ENCODE measurements at regions not wholly inside any gene's neighbourhood (a gene's known extent, or its start where the extent isn't known, plus 50 kb on each side); places are given as distances from the start of the nearest gene placed in this dataset.
A peak's percentile ranks its signal among the peaks of the same experiment; 100 is the strongest.

DNA sequence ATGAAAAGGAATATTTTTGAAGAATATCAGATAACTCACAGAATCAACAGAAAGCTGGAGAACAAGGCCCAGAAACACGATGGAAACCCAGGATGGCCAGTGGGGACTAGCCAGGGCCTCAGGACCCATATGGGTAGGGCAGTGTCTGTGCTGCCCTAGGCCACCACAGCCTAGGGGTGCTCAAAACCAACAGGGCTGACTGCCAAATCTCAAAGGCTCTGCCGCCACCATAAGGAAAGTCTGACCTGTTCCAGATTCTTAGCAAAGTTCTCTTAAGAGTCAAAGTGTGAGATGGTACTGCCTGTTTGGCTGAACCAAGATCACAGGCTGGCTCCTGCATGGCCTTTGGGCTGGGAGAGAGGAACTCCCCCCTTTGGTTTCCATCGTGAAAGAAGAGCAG lies 164.7 kb upstream of the CTTNBP2NL start:
- no peak for DNase-seq

DNA sequence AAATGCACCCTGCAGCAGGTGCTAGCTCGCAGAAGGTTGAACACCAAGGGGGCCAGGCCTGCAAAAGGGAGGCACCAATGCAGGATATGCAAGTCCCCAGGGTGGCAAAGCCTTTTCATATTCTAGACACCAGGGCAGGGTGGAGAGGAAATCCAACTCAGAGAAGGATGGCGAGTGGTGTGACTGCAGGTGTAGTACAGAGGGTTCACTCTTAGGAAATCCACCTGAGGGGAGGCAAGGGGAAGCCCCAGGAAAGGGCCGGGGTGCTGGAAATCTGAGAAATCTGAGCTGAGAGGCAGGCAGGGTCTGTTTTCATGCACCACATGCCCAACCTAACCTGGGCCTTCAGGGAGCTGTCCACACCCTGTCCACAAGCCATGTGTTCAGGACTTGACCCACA lies 163.2 kb upstream of the CTTNBP2NL start:
- no peak for DNase-seq

DNA sequence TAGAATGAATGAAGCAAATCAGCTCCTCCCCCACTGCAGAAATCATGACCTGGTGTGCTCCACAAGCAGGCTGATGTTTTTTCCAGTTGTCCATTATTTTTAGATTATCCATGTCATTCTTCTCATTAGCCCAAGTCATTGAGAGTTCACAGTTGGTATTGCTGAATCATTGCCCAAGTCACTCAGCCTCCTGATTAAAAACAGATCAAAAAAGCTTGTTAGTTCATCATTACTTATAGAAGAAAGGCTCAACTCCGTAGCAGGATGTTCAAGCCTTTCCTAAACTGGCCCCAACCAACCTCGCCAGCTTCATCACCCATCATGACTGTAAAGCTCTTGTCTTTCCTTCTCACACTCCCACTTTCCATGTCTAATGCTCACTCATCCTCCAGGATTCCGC lies 161.3 kb upstream of the CTTNBP2NL start:
- DNase-seq: no peak

DNA sequence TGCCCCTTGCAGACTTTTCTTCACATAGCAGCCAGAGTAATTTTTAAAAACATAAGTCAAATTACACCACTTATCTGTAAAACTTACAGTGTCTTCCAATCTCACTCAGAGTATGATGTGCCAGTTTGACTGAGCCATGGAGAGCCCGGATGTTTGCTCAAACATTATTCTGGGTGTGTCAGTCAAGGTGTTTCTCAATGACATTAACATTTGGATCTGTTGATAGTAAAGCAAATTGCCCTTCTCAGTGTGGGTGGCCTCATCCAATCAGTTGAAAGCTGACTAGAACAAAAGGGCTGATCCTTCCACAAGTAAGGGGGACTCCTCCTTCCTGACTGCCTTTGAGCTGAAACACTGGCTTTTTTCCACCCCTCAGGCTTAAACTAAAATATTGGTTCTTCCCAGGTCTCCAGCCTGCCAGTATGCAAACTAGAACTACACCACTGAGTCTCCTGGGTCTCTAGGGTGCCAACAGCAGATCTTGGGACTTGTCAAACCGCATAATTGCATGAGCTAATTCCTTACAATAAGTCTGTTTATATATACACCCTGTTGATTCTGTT lies 157.9 kb upstream of the CTTNBP2NL start:
- DNase-seq: peak; percentile 7

DNA sequence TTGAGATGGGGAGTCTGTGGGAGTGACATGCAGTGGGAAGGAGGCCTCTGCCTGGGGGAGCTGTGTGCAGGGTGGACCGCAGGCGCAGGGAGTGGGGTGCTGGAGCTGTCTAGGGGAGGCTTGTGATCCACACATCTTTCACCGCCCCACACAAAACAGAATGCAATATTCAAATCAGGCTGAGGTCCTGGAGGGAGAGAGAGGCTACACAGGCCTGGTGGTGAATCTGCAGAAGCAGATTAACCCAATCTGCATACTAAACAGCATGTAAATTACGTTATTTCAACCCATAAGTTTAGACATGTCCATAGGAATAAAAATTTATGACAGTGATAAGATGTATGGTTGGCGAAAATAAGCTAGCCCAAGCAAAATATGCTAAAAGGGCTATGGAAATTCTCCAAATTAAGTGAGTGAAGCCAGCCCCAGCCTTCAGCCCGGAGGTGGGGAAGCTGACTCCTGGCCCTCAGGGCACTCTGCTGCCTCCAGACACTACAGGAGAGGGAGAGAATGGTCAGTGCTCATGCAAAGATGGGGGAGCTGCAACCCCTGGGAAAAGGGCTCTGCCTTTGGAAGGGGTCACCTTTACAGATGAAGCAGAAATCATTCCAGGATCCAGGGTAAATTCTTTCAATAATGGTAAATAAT lies 156.2 kb upstream of the CTTNBP2NL start:
- DNase-seq: no peak

DNA sequence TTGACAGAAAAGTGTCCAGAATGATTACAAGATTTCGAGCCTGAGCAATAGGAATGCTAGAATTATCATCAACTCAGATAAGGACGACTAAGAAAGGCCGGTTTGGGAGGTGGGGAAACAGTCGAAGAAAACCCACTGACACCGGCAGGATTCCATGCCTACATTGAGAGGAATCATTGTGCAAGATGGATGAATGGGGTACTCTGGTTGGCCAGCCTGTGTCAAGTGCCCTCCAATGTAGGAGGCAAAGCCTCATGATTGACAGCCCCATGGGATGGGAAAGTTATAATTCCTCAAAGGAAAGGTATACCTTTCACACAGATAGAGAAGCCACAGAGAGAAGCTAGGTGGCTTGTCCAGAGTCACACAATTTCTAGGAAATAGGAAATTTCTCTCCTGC lies 153.5 kb upstream of the CTTNBP2NL start:
- no peak for DNase-seq

DNA sequence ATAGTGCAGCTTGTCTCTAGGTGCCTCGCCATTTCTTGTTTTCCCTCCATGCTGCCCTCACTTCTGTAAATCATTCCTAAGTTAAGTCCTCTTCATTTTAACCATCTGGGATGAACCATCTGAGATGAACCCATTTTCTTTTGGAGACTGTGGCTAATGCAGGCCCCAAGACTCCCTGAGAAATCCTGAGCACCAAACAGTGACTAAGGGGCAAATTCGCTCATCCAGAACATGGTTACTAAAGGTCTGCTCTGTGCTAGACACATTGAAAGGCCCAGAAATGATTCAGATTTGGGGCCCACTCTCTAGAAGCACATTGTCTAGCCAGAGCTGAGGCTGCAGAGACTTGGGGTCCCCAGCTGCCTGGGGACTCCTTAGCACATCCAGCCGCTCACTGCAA lies 151.9 kb upstream of the CTTNBP2NL start:
- DNase-seq: no peak

DNA sequence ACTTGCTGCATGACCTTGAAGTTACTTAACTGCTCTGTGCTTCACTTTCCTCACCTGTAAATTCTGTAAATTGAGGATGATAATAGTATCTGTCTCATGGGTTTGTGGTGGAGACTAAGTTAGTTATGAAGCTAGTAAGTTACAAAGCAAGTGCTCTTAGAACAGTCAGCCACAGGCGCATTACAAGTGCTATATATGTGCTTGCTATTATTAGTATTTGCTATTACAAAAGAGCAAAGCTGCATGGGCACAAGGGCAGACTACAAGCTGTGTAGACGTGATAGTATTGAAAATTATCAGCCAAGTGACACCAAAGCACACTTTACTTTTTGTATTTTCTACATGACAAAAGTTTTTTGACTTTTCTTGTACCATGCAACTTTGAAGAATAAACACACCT lies 150.9 kb upstream of the CTTNBP2NL start:
- DNase-seq: no peak

DNA sequence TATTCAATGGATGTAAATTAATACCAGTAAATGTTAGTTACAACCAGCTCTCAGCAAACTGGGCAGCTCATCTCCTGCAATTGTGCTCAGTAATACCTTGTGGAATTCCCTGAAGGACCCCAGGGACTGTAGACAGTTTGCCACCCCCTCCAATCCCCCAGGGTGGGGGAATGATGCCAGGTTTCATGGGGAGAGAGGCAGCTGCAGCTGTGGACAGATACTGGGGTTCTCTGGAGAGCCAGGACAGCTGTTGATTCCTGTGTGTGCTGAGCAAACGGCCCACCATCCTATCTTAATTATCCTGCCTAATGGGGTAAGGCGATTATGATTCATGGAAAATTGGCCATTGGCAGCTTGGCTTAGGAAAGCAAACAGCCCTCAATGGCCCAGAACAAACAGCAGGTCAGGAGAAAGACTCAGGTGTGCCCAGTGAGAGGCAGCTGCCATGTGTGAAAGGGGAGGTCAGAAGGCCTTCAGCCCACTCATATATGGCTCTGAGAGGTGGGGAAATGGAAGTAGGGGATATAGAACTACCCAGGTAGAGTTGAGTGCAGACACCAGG lies 148.9 kb upstream of the CTTNBP2NL start:
- DNase-seq: peak; percentile 38

DNA sequence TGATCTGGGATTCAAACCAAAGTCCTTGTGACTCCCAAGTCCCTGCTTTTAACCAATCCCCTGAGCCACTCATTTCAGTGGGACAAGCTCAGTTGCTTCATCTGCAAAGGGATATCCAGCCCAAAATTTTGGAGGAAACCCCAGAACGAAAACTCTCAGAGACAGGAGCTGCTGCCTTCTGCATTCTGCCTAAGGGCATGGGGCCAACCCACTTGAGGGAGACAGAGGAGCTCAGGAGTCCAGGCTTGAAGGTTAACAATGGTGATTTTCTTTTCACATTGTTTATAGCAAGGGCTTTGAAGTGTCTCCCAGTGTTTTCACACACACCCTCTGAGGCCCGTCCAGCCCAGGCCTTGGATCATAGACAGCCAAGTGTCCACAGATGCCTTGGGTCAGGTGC lies 148.1 kb upstream of the CTTNBP2NL start:
- peak; percentile 63 for DNase-seq

DNA sequence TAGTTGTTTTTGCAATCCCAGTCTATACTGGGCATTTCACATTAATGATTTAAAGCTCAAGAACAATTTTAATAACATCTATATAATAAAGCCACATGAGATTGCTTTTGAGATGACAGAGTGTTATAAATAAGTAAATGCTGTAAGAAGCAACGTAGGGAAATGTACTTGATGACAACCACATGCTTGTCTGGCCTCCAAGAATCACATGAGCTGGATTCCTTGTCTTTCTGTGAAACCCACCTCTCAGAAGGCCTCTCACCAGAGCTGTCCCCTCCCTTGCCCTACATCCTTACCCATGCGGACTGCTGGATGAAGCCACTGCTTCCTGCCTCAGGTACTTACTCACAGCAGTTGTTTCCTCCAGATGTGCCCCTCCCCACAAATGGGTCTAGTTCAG lies 145.1 kb upstream of the CTTNBP2NL start:
- no peak for DNase-seq

DNA sequence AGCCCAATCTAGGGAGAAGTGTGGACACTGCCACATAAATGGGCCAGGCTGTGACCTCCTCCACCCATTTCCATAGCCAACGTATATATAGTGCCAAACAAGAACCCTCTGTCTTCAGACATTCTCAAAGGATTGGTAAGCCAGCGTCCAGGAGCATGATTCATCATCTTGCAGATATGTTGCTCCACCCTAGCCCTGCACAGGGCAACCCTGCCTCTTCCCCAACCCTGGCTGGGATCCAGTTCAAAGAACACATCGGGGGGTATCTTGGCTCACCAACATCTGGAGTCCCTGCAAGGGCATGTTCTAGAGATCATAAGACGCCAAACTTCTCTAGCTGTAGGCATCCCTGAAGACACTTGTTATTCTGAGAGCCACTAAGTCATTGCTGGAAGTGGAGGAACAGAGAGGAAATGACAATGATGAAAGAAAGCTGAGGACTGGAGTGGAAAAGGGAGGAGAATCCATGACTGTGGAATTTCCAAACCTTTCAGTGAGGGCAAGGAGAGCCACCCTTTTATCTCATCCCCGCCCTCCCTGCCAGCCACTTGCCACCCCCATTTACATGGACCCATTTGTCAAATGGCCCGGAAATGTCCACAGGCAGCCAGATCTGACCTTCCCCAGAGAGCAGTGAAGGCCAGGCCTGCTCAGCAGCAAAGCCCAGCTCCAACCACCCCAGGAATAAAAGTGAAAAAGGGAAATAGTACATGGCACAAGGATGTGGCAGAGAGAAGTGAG lies 144.1 kb upstream of the CTTNBP2NL start:
- no peak for DNase-seq

DNA sequence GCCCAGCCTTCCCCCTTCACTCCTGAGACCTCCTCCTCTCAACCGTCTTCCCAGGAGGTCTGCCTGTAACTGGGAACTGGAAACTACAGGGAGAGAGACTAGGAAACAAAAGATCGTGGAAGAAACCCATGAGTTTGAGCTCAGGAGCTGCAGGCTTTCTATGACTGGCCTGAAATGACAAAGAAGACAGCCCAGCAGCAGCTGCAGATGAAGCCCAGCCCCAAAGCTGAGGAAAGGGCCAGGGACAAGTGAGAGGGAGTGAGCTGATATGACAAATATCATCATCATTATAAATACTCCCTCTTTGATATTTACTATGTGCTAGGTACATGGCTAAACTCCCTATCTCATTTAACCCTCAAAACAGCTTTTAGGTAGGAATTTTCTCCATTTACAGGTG lies 142.6 kb upstream of the CTTNBP2NL start:
- DNase-seq: no peak

DNA sequence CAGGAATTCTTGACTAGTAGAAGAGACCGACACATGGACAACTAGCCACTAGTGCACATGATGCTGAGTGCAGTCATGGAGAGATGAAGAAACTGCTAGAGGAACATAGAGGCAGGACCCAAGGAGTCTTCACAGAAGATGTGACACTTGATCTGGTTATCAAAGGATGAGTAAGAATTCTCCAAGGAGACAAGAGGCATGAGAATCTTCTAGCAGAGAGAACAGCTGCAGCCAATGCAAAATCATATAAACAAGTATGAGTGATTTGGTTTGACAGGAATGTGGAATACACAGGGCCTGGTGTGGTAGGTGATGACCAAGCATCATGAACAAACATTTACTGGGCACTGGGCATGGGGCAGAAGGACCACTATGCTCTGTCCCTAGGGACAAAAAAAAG lies 140.9 kb upstream of the CTTNBP2NL start:
- DNase-seq: no peak

DNA sequence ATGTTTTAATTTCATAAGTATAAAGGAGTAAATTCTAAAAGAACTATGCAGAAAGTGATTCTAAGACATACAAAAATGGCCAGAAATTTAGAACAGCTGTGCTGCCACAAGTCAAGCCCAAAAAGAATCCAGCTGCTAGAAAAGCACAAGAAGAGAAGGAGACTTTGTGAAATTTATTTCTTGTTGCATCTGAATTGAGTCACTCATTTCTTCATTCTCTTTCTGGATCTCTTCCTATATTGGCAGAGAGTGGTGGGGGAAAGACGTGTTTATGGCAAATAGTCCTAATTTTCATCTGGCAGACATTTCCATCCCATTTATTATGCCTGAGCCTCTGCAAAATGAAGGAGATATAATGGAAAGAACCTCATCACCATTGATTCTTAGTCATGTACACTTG lies 139.6 kb upstream of the CTTNBP2NL start:
- no peak for DNase-seq

DNA sequence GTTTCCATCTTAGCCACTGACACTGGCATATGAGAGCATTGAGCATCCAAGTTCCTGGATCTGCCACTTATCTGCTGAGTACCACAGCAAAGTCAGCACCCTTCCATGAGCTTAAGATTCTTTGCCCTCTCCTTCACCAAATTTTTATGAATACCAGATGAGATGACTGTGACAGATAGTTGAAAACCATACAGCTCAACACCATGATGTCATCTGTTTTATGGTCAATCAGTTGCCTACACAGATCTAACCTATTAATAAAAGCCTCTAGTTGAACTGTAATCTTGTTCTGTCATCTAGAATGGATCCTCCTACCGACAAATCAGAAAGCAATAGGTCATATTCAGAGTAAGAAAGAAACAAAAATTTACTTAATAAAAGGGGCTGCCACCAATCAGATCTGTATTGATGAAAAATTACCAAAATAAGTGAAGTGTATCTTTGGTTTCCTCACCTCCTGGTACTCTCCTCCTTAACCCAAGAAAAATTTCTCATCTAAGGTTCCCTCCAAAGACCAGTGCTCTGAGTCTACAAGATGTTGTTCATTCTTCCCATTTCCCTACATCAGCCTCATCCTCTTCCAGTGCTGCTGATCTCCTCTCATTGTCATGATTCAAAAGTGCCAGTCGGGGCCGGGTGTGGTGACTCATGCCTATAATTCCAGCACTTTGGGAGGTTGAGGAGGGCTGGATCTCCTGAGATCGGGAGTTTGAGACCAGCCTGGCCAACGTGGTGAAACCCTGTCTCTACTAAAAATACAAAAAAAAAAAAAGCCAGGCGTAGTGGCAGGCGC lies 138.8 kb upstream of the CTTNBP2NL start:
- DNase-seq: no peak

DNA sequence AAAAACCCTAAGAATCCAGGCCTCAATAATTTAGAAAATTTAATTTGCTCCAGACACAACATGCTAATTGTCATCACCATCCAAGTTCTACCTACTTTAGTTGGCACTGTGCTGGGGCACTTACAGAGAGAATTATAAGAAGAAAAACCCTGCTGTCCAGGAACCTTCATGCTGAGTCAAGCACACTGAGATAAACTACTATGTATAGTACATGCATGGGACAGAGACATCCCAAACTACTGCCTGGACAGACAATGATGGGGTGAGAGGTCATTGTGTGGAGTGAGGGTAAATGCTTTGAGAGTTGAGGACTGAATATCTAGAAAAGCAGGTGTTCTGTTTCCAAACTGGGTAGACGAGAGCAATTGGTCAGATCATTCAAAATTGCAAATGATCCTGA lies 135.3 kb upstream of the CTTNBP2NL start:
- no peak for DNase-seq

DNA sequence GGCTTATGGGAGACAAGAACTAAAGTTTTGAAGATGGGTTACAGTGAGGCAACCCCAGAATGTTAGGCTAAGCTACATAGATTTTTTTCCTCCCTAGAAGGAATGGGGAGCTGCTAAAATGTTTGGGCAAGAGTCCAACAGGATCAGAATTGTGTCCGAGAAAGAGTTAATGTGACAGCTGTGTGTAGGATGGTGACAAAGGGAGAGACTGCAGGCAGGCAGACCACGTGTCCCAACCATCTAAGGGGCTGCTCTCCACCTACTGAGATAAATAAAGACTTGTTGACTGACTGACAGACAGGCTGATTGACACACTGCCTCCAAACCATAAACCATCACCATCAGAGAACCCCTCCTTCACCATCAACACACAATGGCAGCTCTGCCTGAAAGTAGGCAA lies 133.7 kb upstream of the CTTNBP2NL start:
- no peak for DNase-seq

DNA sequence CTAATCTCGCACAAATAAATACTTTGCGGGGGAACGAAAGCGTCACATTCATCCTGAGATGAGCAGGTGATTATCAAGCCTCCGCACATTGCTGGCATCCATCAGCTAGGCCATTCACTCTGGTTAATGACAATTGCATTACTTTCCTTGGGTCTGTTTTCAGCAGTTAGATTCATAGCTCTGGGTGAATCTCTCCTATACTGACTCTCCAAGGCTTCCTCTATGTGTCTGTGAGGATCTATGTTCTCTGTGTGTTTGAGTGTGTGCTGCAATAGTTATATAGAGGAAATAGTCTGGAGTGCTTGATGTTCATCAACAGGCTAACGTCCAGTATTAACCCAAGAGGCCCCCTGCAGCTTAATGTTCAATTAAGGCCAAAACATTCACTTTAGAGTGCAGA lies 133.0 kb upstream of the CTTNBP2NL start:
- DNase-seq: no peak

DNA sequence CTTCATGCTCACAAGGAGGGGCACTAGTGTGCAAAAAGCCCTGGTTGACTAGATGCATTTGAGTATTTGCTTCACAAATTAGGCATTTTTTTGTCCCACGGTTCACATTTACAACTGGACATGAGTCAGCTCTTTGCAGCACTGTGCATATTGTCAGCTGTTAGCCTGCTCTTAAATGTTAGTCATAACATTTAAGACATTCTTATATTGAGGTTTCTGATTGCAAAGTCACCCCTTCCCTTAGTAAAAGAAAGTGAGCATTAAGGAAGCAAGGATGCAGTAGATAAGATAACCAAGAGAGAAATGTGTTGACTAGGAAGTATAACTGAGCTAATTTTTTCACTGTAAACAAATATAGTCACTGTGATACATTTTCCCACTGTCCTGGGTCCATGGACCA lies 132.6 kb upstream of the CTTNBP2NL start:
- no peak for DNase-seq

DNA sequence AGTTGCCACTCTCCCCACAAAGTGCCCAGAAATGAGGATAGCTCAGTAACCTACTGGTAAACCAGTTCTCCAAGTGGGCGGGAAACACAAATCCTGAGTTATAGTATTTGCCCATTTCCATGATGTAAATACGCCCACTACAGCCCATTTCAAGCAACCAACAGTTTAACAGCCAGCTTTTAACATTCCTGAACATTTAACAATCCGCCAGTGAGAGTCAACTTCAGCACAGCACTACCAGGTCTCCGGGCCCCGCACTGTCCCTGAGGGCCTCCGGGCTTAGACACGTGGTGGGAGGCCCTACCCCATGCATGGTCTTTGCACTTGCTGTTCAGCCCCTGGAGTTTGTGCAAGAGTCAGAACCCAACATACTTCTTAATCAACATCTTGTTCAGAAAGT lies 132.0 kb upstream of the CTTNBP2NL start:
- no peak for DNase-seq

DNA sequence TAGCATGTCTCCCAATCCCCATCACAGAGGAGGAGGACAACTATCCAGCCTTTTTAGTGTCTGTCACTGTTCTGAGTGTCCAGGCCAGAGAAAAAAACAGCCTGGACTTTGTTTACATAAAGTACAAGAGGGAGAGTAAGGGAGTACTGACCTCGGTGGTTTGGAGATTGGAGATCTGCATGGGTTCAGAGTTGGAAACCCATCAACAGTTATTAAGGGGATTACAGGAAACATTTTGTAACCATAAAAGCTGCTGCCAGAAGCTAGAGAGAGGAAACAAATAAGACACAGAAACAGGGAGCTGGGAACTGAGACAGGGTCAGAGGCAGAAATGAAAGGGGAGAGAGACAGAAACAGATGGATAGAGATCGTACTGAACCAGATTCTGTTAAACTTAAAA lies 131.5 kb upstream of the CTTNBP2NL start:
- DNase-seq: no peak

DNA sequence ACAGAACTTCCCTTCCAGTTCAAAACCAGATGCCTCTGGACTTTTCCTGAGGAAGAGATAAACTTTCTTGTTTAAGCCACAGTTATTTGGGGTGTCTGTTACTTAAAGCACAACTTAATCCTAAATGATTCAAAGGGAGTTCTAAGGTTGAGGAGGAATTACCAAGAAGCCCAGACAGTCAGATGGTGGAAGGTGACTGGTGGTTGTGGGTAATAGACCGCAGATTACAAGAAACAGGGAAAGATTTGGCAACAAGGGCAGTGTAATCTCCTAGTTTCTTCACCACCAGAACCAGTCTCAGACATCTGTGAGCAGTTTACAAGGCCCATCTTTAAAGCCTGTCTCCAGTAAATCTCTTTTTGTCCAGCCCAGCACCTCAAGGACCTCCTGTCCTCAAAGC lies 130.1 kb upstream of the CTTNBP2NL start:
- DNase-seq: no peak

DNA sequence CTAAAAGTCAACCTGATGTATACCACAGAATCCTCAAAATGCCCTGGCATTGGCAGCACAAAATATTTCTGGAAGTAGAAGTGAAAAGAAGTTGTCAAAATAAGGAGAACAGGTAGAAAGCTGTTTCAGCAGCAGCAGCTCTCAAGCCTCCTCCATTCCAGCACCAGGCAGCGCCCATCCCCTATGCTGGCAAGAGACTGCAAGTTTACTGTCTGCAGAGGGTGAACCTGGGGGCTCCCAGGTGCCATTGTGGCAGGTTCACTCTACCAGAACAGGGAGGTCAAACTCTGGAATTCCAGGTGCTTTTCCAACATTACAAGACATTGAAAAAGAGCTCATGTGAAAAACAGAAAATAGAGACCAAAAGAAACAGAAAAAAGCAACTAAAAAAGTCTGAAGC lies 128.8 kb upstream of the CTTNBP2NL start:
- no peak for DNase-seq
